ENCODE measurements at regions not wholly inside any gene's neighbourhood (a gene's known extent, or its start where the extent isn't known, plus 50 kb on each side); places are given as distances from the start of the nearest gene placed in this dataset.

DNA sequence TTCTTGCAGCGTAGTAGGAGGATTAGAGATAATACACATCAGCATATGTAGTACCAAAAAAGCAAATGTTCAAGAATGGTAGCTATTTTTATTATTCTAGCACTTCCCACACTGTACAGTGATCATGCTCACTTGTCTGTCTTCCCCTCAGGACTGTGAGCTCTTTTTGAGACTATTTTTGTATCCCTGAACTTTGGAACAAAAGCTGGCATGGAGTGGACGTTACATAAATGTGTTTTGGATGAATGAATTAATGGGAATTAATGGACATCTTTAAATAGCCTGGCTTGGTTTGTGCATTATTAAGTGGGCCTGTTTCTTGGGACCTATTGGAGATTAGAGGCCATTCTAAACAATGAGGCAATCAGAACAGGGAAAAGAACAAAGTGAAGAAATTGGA lies 243.7 kb downstream of the CD83 start:
- TF ChIP-seq USF2 (IDR thresholded peaks at IDR 0.05; ENCODE audit: borderline replicate concordance, low read depth, low read length), result no peak
- no peak for TF ChIP-seq CTCF (IDR thresholded peaks at IDR 0.05)
- no peak for TF ChIP-seq REST (IDR thresholded peaks at IDR 0.05; ENCODE audit: low read depth, low read length)

All from SK-N-SH (cell line).